Suprapubic skin (tissue), 4 donors: ENCODE measurements at regions not wholly inside any gene's neighbourhood (a gene's known extent, or its start where the extent isn't known, plus 50 kb on each side); places are given as distances from the start of the nearest gene placed in this dataset.

ENCODE experiments used
- CTCF ChIP-seq, 2 donors: fragments of 200-600 bp in 1 of 2; fragments of 450-650 bp in 1 of 2; sonication (generic) in 1 of 2; IDR thresholded peaks; one replicate each; pipeline ENCODE4 v1.5.1; 2016 to 2019; ENCODE audit warnings: antibody characterized with exemption in 2 of 2, mild to moderate bottlenecking in 1 of 2, moderate library complexity in 1 of 2
- EP300 ChIP-seq: sonication (generic); formaldehyde crosslinking; IDR thresholded peaks from one replicate; pipeline ENCODE4 v1.6.1; 2017; ENCODE audit warnings: antibody characterized with exemption
- POLR2A ChIP-seq, 2 donors: fragments of 450-650 bp; IDR thresholded peaks; one replicate each; pipeline ENCODE4 v1.6.1; 2017; ENCODE audit warnings: antibody characterized with exemption in 2 of 2, mild to moderate bottlenecking in 2 of 2, moderate library complexity in 2 of 2
- POLR2AphosphoS5 ChIP-seq, 3 donors: sonication (generic); formaldehyde crosslinking; IDR thresholded peaks; one replicate each; pipeline ENCODE4 v1.6.1; 2017; ENCODE audit warnings: antibody characterized with exemption in 3 of 3

GRCh38 chr19:41510484-41510883 lies 65.5 kb upstream of the CEACAM21 start:
- TF ChIP-seq CTCF (IDR thresholded peaks at IDR 0.05) (no peak), POLR2A (IDR thresholded peaks at IDR 0.05) (no peak), EP300 (no peak), POLR2AphosphoS5 (IDR thresholded peaks at IDR 0.05) (no peak)
